NCI-H1694 treated with DMSO at 0.1 percent for 48 hours (cell line): ENCODE measurements at regions not wholly inside any gene's neighbourhood (a gene's known extent, or its start where the extent isn't known, plus 50 kb on each side); places are given as distances from the start of the nearest gene placed in this dataset.

Experiments used
- DNase-seq: peaks from one replicate; lab custom pipeline; 2025; lab: John Stamatoyannopoulos, UW

GRCh38 chr9:136597141-136597885, 51.5 kb upstream of the NOTCH1 start:
- no peak for DNase-seq

GRCh38 chr9:136596630-136597031, 50.8 kb upstream of the NOTCH1 start:
- DNase-seq: no peak

- DNase-seq: no peak
Observed at GRCh38 chr9:136596217-136596616, 50.4 kb upstream of the NOTCH1 start.

- no peak for DNase-seq
Observed at GRCh38 chr9:136595245-136596153, 49.7 kb upstream of the NOTCH1 start.
